GM12872 (cell line): ENCODE measurements at regions not wholly inside any gene's neighbourhood (a gene's known extent, or its start where the extent isn't known, plus 50 kb on each side); places are given as distances from the start of the nearest gene placed in this dataset.

Source experiments
- TF ChIP-seq, protein P1 (sequence below): IDR thresholded peaks from 3 replicates; pipeline ENCODE4 v1.5.1; 2011; ENCODE audit warnings: low read depth, mild to moderate bottlenecking, low read length, moderate library complexity; ENCODE audit not compliant: insufficient read depth

DNA sequence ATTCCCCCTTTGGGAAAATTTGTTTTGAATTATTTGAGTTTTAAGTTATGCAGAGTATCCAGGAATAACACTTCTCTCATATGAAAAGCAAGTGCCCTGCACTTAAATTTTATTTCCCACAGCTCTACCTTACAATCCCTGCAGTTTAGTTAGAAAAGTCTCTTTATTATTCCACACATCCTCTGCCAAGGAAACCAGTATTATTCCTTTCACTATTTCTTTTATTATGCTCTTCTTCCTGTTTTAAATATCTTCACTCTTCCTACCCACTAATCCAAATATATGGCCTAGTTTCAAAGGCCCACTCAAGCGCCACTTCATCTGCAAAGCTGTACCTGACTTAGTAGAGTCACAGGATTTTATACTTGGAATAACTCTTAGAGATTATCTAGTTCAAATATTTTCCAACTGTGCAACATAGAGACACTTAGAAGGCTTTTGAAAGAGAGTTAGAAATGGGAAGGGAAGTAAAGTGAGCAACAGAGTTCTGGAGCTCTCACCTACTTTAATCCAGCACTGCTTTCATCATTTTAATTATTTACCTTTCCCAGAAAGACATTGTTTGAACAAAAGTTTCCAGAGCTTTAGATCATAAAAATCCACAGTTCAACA, 97.2 kb upstream of the LYPLAL1 start:
- TF ChIP-seq, protein P1, sequence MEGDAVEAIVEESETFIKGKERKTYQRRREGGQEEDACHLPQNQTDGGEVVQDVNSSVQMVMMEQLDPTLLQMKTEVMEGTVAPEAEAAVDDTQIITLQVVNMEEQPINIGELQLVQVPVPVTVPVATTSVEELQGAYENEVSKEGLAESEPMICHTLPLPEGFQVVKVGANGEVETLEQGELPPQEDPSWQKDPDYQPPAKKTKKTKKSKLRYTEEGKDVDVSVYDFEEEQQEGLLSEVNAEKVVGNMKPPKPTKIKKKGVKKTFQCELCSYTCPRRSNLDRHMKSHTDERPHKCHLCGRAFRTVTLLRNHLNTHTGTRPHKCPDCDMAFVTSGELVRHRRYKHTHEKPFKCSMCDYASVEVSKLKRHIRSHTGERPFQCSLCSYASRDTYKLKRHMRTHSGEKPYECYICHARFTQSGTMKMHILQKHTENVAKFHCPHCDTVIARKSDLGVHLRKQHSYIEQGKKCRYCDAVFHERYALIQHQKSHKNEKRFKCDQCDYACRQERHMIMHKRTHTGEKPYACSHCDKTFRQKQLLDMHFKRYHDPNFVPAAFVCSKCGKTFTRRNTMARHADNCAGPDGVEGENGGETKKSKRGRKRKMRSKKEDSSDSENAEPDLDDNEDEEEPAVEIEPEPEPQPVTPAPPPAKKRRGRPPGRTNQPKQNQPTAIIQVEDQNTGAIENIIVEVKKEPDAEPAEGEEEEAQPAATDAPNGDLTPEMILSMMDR, result no peak

DNA sequence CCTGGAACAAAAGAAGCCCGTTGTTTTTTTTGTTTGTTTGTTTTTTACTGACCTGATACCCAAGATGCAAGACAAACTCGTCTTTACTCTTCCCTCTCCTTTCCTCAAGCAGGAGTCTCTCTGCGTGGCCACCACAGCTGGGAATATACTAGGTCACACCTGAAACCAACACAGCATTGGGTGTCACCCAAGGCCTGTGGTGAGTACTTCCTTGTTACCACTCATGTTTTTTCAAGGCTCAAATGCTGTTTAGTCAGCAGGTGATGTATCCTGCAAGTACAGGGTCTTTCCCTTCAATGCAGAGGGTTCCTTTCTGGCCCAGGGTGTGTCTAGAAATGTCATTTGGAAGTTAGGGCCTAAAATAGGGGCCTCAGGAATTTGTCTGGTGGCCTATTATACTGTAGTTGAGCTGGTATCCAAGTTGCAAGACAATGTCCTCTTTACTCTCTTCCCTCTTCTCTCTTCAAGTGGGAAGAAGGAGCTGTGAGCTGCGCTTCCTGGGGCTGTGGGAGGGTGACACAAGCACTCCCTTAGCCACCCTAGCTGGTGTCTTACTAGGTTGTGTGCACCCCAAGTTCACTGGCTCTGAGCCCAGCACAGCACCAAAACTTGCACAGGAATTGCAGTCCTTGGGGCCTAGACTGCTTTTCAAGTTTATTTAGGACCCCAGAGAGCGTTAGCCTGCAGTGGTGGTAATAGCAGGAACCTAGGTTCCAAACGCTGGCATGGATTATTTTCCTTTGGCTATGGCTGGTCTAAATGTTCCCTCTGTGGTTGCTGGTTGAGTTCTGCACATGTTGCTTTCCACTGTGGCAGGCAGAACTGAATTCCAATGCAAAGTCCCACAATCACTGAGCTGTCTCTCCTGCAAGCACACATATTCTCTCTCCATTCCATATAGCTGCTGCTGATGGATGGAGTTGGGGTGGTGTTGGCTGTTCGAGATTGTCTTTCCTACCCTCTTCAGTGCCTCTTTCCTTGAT, 91.4 kb upstream of the LYPLAL1 start:
- TF ChIP-seq, protein P1, result no peak

DNA sequence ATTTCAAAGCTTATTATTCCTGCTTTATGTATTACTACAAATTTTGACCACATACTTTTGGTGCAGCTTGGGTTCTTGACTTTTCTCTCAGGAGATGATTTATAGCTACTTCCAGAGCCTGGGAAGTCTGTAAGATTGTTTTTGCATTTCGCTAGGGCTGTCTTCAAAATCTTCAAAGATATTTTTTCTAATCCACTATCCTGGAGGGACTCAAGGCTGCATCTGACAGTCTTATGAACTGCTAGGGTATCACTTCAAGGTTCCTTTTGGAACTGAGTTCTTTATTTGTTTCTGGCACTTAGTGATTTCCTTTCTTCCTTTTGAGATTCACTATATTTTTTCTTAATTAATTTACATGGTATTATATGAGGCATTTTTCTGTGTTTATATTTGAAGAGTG, 90.0 kb upstream of the LYPLAL1 start:
- TF ChIP-seq, protein P1, result no peak

DNA sequence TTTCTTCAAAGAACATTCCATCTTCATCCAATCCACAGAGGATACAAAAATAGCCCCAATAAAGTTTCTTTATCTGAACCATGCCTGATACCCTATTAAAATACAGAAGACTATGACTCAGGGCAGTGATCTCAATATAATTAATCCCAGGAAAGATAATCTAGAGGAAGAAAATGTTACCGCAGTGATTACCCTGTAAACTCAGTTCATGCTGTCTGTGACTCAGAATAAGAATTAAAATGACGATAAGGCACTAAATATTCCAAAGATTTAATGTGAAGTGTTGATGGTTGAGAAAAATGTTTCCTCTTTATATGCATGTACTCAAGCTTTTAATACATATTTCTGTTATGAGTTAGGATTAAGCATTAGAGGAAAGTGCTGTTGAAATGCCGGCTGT, 88.6 kb upstream of the LYPLAL1 start:
- TF ChIP-seq, protein P1, result no peak

DNA sequence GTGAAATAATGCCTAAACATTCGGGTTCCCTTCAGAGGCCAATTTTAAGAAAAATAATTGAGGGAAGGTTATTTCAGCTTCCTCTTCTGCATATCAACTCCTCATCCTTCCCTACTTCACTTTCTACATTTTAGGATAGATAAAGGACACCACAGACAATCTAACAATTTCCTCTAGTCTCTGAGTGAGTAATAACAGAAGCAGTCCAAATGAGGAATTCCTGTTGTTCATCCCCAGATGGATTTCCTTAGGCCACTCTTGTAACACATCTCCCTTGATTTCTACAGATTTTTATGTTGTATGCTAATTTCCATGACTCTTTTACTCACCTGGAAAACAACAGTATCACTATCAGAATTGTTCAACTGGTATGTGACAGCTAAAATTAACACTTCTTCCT, 87.7 kb upstream of the LYPLAL1 start:
- TF ChIP-seq, protein P1, result no peak

DNA sequence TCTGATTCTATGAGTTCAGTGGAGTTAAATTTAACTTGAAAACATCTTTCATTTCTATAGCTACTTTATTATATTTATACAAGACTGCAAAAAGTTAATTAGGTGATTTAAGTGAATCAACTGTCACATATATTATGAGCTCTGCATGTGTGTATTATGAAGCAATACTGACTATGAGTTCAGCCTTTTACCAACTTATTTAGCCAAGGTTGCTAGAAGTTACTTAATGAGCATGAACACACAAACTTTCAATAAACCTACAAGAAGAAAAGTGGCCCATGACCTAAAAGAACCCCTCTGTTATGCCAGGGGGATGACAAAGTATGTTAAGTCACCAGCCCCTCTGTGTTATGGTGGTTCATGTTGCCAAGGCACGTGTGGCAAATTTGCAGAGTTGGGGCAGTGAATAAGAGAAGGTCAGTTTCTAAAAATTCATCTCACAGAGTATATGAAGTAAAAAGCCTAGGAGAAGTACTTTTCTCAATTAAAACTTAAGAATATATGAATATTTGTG, 86.7 kb upstream of the LYPLAL1 start:
- TF ChIP-seq, protein P1, result no peak

DNA sequence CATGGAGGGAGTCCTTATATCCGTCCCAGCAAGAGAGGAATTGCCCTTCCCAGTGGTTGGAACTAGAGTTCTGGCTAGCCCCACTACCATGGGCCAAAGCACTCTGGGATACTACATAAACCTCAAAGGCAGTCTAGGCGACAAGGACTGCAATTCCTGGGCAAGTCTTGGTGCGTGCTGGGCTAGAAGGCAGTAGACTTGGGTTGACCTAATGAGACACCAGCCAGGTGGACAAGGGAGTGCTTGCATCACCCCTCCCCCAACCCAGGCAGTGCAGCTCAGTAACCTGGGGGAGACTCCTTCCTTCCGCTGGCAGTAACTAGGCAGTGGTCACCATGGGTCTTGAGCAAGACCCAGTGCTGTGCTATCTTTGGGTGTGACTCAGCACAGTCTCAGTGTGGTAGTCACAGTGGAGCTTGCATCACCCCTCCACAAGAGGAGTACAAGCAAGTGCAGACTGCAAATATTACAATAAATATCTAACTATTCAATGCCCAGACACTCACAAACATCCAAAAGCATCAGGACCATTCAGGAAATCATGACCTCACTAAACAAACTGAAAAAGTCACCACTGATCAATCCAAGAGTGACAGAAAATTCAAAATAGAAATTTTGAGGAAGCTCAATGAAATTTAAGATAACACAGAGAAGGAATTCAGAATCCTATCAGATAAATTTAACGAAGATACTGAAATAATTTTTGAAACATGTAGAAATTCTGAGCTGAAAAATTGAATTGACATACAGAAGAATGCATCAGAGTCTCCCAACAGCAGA, 84.7 kb upstream of the LYPLAL1 start:
- TF ChIP-seq, protein P1, result peak; percentile 14; the same call in 1 of the 3 replicates
